MM.1S (cell line): ENCODE measurements at regions not wholly inside any gene's neighbourhood (a gene's known extent, or its start where the extent isn't known, plus 50 kb on each side); places are given as distances from the start of the nearest gene placed in this dataset.

Experiments
- CTCF ChIP-seq: fragments of 300-600 bp; sonication (generic); IDR thresholded peaks from 2 replicates; pipeline ENCODE4 v1.5.1; 2016; ENCODE audit warnings: antibody characterized with exemption, low read length, mixed read lengths
- EZH2 ChIP-seq: fragments of 300-600 bp; sonication (generic); optimal IDR thresholded peaks from 2 replicates; pipeline ENCODE3; 2017; ENCODE audit warnings: low read depth, mild to moderate bottlenecking, antibody characterized with exemption, low read length, mixed read lengths
- EZH2phosphoT487 ChIP-seq: fragments of 300-600 bp; sonication (generic); IDR thresholded peaks from 2 replicates; pipeline ENCODE4 v1.6.1; 2018; ENCODE audit warnings: antibody characterized with exemption, low read length

DNA sequence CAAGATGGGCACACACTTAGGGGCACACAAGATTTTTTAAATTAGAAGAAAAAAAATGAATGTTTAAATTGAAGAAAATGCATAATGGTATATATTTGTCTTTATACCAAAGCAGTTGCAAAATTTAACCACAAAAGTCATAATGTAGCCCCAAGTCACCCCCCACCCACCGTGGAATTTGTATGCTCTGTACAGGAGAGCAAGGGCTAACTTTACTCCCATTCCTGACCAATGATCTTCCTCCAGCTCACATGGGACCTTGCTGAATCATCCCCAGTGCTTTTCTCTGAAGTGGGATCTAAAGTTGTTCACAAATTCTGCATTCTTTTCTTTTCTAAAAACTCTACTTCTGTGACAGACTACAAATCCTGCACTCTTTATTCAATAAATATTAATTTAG lies 597.0 kb downstream of the UQCRFS1 start:
- TF ChIP-seq CTCF (no peak), EZH2phosphoT487 (no peak), EZH2 (no peak)
